Thyroid gland (tissue), 4 donors: ENCODE measurements at regions not wholly inside any gene's neighbourhood (a gene's known extent, or its start where the extent isn't known, plus 50 kb on each side); places are given as distances from the start of the nearest gene placed in this dataset.

Source experiments
- CTCF ChIP-seq, 6 experiments: fragments of 200-600 bp in 3 of 6; fragments of 450-650 bp in 3 of 6; sonication (generic) in 3 of 6; IDR thresholded peaks; one replicate each; pipeline ENCODE4 v1.5.1; 2016 to 2019; ENCODE audit warnings: antibody characterized with exemption in 6 of 6, mild to moderate bottlenecking in 2 of 6, inconsistent platforms in 1 of 6, moderate library complexity in 1 of 6
- POLR2A ChIP-seq, 2 donors: fragments of 450-650 bp; IDR thresholded peaks; one replicate each; pipeline ENCODE4 v1.6.1; 2017; ENCODE audit warnings: antibody characterized with exemption in 2 of 2, mild to moderate bottlenecking in 2 of 2, moderate library complexity in 1 of 2

- TF ChIP-seq CTCF (IDR thresholded peaks at IDR 0.05) (no peak), POLR2A (IDR thresholded peaks at IDR 0.05) (no peak)
Measured at GRCh38 chr1:219476716-219477115, 136.2 kb downstream of the ZC3H11B start.
